Ishikawa (cell line): ENCODE measurements at regions not wholly inside any gene's neighbourhood (a gene's known extent, or its start where the extent isn't known, plus 50 kb on each side); places are given as distances from the start of the nearest gene placed in this dataset.
A peak's percentile ranks its signal among the peaks of the same experiment; 100 is the strongest.

Source experiments
- CEBPB ChIP-seq: IDR thresholded peaks from 2 replicates; pipeline ENCODE4 v1.6.1; 2012
- CREB1 ChIP-seq: IDR thresholded peaks from 2 replicates; pipeline ENCODE4 v1.6.1; 2012; ENCODE audit warnings: low read depth
- EGR1 ChIP-seq: IDR thresholded peaks from 2 replicates; pipeline ENCODE4 v1.6.1; 2012
- EP300 ChIP-seq: IDR thresholded peaks from 2 replicates; pipeline ENCODE4 v1.6.1; 2012; ENCODE audit warnings: borderline replicate concordance
- FOXM1 ChIP-seq: IDR thresholded peaks from 2 replicates; pipeline ENCODE4 v1.6.1; 2012; ENCODE audit warnings: low read depth, borderline replicate concordance
- NFIC ChIP-seq: IDR thresholded peaks from 2 replicates; pipeline ENCODE4 v1.6.1; 2012
- RAD21 ChIP-seq: IDR thresholded peaks from 2 replicates; pipeline ENCODE4 v1.6.1; 2012; ENCODE audit warnings: low read depth
- REST ChIP-seq: IDR thresholded peaks from 2 replicates; pipeline ENCODE4 v1.6.1; 2012; ENCODE audit warnings: low read depth, mild to moderate bottlenecking
- TAF1 ChIP-seq: IDR thresholded peaks from 2 replicates; pipeline ENCODE4 v1.6.1; 2012; ENCODE audit warnings: low read depth, mild to moderate bottlenecking
- TCF12 ChIP-seq: IDR thresholded peaks from 2 replicates; pipeline ENCODE4 v1.6.1; 2012; ENCODE audit warnings: low read depth
- TEAD4 ChIP-seq: IDR thresholded peaks from 2 replicates; pipeline ENCODE4 v1.6.1; 2012
- YY1 ChIP-seq: IDR thresholded peaks from 2 replicates; pipeline ENCODE4 v1.6.1; 2012; ENCODE audit warnings: low read depth
- ZBTB7A ChIP-seq: IDR thresholded peaks from 2 replicates; pipeline ENCODE4 v1.6.1; 2012; ENCODE audit warnings: low read depth
- TF ChIP-seq, protein P1 (sequence below): IDR thresholded peaks from 2 replicates; pipeline ENCODE4 v1.6.1; 2012
- TF ChIP-seq, protein P2 (sequence below): IDR thresholded peaks from 2 replicates; pipeline ENCODE4 v1.6.1; 2012

- no peak for TF ChIP-seq CREB1
- 0 out of 2 replicates have a peak, but pooled peaks have one; percentile 37 for TF ChIP-seq CEBPB
- peak; percentile 64; the same call in 1 of the 2 replicates for TF ChIP-seq TEAD4
Measured at GRCh38 chrX:86930419-86930818, 587.2 kb upstream of the KLHL4 start.

DNA sequence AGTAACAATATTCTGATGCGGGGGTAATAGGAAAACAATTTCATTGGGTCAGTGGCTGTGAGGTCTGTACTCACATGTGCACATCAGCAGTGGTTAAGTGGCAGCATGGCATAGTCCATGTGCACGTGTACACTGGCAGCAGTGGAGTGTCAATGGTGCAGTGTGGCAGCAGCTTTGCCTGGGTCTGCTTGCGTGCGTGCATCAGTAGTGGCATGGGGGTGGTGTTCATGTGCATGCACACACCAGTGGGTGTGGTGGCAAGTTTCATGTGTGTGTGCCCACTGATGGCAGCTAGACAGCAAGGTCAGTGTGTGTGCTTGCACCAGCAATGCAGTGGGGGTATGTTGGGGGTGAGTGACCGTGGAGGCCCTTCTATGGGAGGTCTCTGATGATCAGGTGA lies 581.6 kb upstream of the KLHL4 start:
- TF ChIP-seq TCF12: no peak
- no peak for TF ChIP-seq TAF1
- TF ChIP-seq ZBTB7A: no peak
- TF ChIP-seq, protein P1, sequence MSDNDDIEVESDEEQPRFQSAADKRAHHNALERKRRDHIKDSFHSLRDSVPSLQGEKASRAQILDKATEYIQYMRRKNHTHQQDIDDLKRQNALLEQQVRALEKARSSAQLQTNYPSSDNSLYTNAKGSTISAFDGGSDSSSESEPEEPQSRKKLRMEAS: no peak
- TF ChIP-seq EP300: no peak
- no peak for TF ChIP-seq REST
- no peak for TF ChIP-seq NFIC
- no peak for TF ChIP-seq FOXM1
- no peak for TF ChIP-seq CEBPB
- TF ChIP-seq, protein P2, sequence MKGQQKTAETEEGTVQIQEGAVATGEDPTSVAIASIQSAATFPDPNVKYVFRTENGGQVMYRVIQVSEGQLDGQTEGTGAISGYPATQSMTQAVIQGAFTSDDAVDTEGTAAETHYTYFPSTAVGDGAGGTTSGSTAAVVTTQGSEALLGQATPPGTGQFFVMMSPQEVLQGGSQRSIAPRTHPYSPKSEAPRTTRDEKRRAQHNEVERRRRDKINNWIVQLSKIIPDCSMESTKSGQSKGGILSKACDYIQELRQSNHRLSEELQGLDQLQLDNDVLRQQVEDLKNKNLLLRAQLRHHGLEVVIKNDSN: no peak
- TF ChIP-seq EGR1: no peak
- no peak for TF ChIP-seq YY1
- no peak for TF ChIP-seq TEAD4
- TF ChIP-seq CREB1: no peak
- TF ChIP-seq RAD21: no peak

DNA sequence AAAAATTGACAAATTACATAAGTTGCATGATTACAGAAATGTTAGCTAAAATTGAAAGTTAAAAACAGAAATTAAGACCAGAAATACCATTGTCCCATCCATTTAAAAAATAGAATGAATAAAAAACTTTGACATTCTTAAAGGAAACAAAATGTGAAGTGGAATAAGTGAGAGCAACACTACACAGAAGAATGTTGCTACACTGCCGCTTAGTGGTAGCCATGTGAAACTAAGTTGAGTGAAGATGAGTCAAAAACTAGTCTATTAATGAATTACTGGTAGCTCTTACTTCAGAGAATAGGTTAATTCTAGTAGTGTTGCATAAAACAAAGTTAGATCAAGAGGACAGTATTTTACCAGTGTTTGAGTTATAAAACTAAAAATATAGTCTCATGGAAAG lies 571.0 kb upstream of the KLHL4 start:
- no peak for TF ChIP-seq CREB1
- no peak for TF ChIP-seq EP300
- no peak for TF ChIP-seq REST
- TF ChIP-seq TEAD4: peak; percentile 31; the same call in 1 of the 2 replicates
- no peak for TF ChIP-seq CEBPB
- no peak for TF ChIP-seq NFIC
- peak; percentile 65 for TF ChIP-seq RAD21

- TF ChIP-seq, protein P2: no peak
- TF ChIP-seq ZBTB7A (no peak), REST (no peak), FOXM1 (no peak), EP300 (no peak)
- TF ChIP-seq, protein P1: no peak
Measured at GRCh38 chrX:86964321-86964720, 553.3 kb upstream of the KLHL4 start.

DNA sequence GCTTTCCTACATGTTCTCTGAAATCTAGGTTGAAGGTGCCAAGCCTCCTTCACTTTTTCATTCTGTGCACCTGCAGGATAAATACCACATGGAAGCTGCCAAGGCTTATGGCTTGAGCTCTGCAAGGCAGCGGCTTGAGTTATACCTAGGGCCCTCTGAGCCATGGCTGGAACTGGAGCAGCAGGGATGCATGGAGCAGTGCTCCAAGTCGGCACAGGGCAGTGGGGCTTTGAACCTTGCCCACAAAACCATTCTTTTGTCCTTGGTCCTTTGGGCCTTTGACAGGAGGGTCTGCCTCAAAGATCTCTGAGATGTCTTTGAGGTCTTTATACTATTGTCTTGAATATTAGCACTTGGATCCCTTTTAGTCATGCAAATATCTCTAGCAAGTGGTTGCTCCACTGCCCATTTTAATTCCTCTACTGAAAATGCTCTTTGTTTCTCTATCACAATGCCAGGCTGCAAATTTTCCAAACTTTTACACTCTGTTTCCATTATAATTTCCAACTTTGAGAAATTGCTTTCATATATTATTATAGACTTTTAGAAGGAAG lies 536.2 kb upstream of the KLHL4 start:
- TF ChIP-seq, protein P2: no peak
- TF ChIP-seq TCF12 (no peak), NFIC (no peak), EGR1 (no peak), CEBPB (no peak), FOXM1 (no peak), EP300 (no peak), YY1 (no peak), RAD21 (no peak), CREB1 (no peak), TEAD4 (no peak), TAF1 (no peak), REST (no peak), ZBTB7A (no peak)
- TF ChIP-seq, protein P1: no peak
